ENCODE measurements at regions not wholly inside any gene's neighbourhood (a gene's known extent, or its start where the extent isn't known, plus 50 kb on each side); places are given as distances from the start of the nearest gene placed in this dataset.

GRCh38 chr13:91108315-91108714, 239.2 kb upstream of the MIR17HG start:
- TF ChIP-seq CTCF (conservative IDR thresholded peaks at IDR 0.05; ENCODE audit: low read depth, low read length), result no peak
- no peak for TF ChIP-seq POLR2A (IDR thresholded peaks at IDR 0.05; ENCODE audit: low read depth, low read length)
- TF ChIP-seq CEBPB (IDR thresholded peaks at IDR 0.05; ENCODE audit: low read depth, low read length), result no peak

Measured in IMR-90 (cell line).